ENCODE measurements at regions not wholly inside any gene's neighbourhood (a gene's known extent, or its start where the extent isn't known, plus 50 kb on each side); places are given as distances from the start of the nearest gene placed in this dataset.

GRCh38 chr1:113194846-113195830 lies 122.1 kb downstream of the LRIG2 start:
- no peak for TF ChIP-seq ETV6 (CRISPR knock-in tag; IDR thresholded peaks at IDR 0.05)
- no peak for TF ChIP-seq CTCF (IDR thresholded peaks at IDR 0.05)
- TF ChIP-seq AFF4 (CRISPR knock-in tag; IDR thresholded peaks at IDR 0.05; ENCODE audit: borderline replicate concordance) = no peak
- TF ChIP-seq ZNF121 (CRISPR knock-in tag; IDR thresholded peaks at IDR 0.05) = no peak
- TF ChIP-seq NFYB (CRISPR knock-in tag; conservative IDR thresholded peaks at IDR 0.05; ENCODE audit: low read depth) = no peak
- no peak for TF ChIP-seq ATF6 (CRISPR knock-in tag; IDR thresholded peaks at IDR 0.05)
- no peak for TF ChIP-seq MAX (CRISPR knock-in tag; IDR thresholded peaks at IDR 0.05)
- no peak for TF ChIP-seq SMAD4 (CRISPR knock-in tag; IDR thresholded peaks at IDR 0.05)
- no peak for TF ChIP-seq ATF1 (CRISPR knock-in tag; IDR thresholded peaks at IDR 0.05)

Measured in WTC11 (cell line).